Neural progenitor cell (in vitro differentiated cells): ENCODE measurements at regions not wholly inside any gene's neighbourhood (a gene's known extent, or its start where the extent isn't known, plus 50 kb on each side); places are given as distances from the start of the nearest gene placed in this dataset.

Experiments used
- DNase-seq: peaks from one replicate; pipeline ENCODE4 v3.0.0-alpha.2; 2016; ENCODE audit warnings: low spot score
- H2AFZ ChIP-seq: fragments of 200-600 bp; sonication (generic); replicated peaks from 2 replicates; pipeline ENCODE4 v1.6.1; 2016; ENCODE audit warnings: antibody characterized with exemption
- H3F3A ChIP-seq: fragments of 200-600 bp; sonication (generic); 2 replicates; pipeline ENCODE4 v1.6.1; 2016; ENCODE audit warnings: antibody characterized with exemption, low read depth
- H3K27ac ChIP-seq: fragments of 200-600 bp; sonication (generic); 2 replicates; pipeline ENCODE4 v1.5.1; 2016; ENCODE audit warnings: mild to moderate bottlenecking
- H3K27me3 ChIP-seq: fragments of 200-600 bp; sonication (generic); 2 replicates; pipeline ENCODE4 v1.6.1; 2016; ENCODE audit warnings: mild to moderate bottlenecking, moderate library complexity
- H3K36me3 ChIP-seq: fragments of 200-600 bp; sonication (generic); 2 replicates; pipeline ENCODE4 v1.5.1; 2016
- H3K4me1 ChIP-seq: fragments of 200-600 bp; sonication (generic); 2 replicates; pipeline ENCODE4 v1.6.1; 2016; ENCODE audit warnings: mixed run types
- H3K4me2 ChIP-seq: fragments of 200-600 bp; sonication (generic); 2 replicates; pipeline ENCODE4 v1.6.1; 2016
- H3K4me3 ChIP-seq: fragments of 200-600 bp; sonication (generic); 2 replicates; pipeline ENCODE4 v1.5.1; 2016
- H3K79me2 ChIP-seq: fragments of 200-600 bp; sonication (generic); 2 replicates; pipeline ENCODE4 v1.6.1; 2016; ENCODE audit warnings: low read depth
- H3K9ac ChIP-seq: fragments of 200-600 bp; sonication (generic); 2 replicates; pipeline ENCODE4 v1.6.1; 2016
- H3K9me3 ChIP-seq: fragments of 200-600 bp; sonication (generic); 2 replicates; pipeline ENCODE4 v1.5.1; 2016; ENCODE audit warnings: low read depth
- H4K20me1 ChIP-seq: fragments of 200-600 bp; sonication (generic); 2 replicates; pipeline ENCODE4 v1.6.1; 2016; ENCODE audit warnings: low read depth
- H3K27ac Mint-ChIP-seq: 3 replicates; pipeline ENCODE4 v1.8.0; 2021; ENCODE audit warnings: mixed read lengths
- H3K27me3 Mint-ChIP-seq: 2 replicates; pipeline ENCODE4 v1.8.0; 2022; ENCODE audit warnings: low read depth, mild to moderate bottlenecking, inconsistent platforms, moderate library complexity, mixed read lengths; ENCODE audit not compliant: insufficient read depth
- H3K36me3 Mint-ChIP-seq: 3 replicates; pipeline ENCODE4 v1.8.0; 2021; ENCODE audit warnings: mixed read lengths
- H3K4me1 Mint-ChIP-seq: 3 replicates; pipeline ENCODE4 v1.8.0; 2021; ENCODE audit warnings: mixed read lengths
- H3K4me3 Mint-ChIP-seq: 3 replicates; pipeline ENCODE4 v1.8.0; 2021; ENCODE audit warnings: mild to moderate bottlenecking, moderate library complexity, mixed read lengths
- H3K9me3 Mint-ChIP-seq: 3 replicates; pipeline ENCODE4 v1.8.0; 2020; ENCODE audit warnings: mixed read lengths
- CTCF ChIP-seq: fragments of 200-600 bp; sonication (generic); IDR thresholded peaks from 2 replicates; pipeline ENCODE4 v1.5.1; 2017; ENCODE audit warnings: antibody characterized with exemption, mild to moderate bottlenecking
- EZH2 ChIP-seq: fragments of 200-600 bp; sonication (generic); IDR thresholded peaks from 2 replicates; pipeline ENCODE4 v1.6.1; 2017; ENCODE audit warnings: antibody characterized with exemption, mild to moderate bottlenecking, moderate library complexity
- EZH2phosphoT487 ChIP-seq: fragments of 200-600 bp; sonication (generic); IDR thresholded peaks from 2 replicates; pipeline ENCODE4 v1.6.1; 2017; ENCODE audit warnings: antibody characterized with exemption

- Histone ChIP-seq H3K9me3 (no peaks in the 10 kb centered on the region), H3K4me3 (no peak overlapping the region), H4K20me1 (no peaks in the 10 kb centered on the region), H3K27me3 (no peaks in the 10 kb centered on the region), H3K4me2 (no peak overlapping the region), H3F3A (peaks cover 37% of the 10 kb centered on the region), H3K36me3 (no peaks in the 10 kb centered on the region), H3K4me1 (peaks cover 14% of the 10 kb centered on the region), H3K9ac (no peak overlapping the region), H3K27ac (no peak overlapping the region), H2AFZ (no peak overlapping the region), H3K79me2 (no peaks in the 10 kb centered on the region)
- Mint-ChIP-seq H3K36me3 (no peaks in the 10 kb centered on the region), H3K4me3 (no peak overlapping the region), H3K27ac (peak overlapping the region; percentile 87), H3K9me3 (no peaks in the 10 kb centered on the region), H3K4me1 (peaks cover 47% of the 10 kb centered on the region), H3K27me3 (peaks cover 10% of the 10 kb centered on the region)
- DNase-seq, result no peak
- TF ChIP-seq EZH2 (no peak), CTCF (no peak), EZH2phosphoT487 (no peak)
Observed at GRCh38 chr9:129349665-129349947, 171.5 kb upstream of the IER5L start.

GRCh38 chr9:129348890-129349664 lies 171.0 kb upstream of the IER5L start:
- H3K27ac ChIP-seq, result no peak overlapping the region
- H3K79me2 ChIP-seq, result no peaks in the 10 kb centered on the region
- peaks cover 34% of the 10 kb centered on the region for H3F3A ChIP-seq
- peaks cover 8% of the 10 kb centered on the region for H3K27me3 Mint-ChIP-seq
- no peak overlapping the region for H3K9ac ChIP-seq
- H3K36me3 ChIP-seq, result no peaks in the 10 kb centered on the region
- H2AFZ ChIP-seq, result no peak overlapping the region
- no peaks in the 10 kb centered on the region for H3K36me3 Mint-ChIP-seq
- no peak for TF ChIP-seq EZH2phosphoT487
- no peaks in the 10 kb centered on the region for H3K9me3 ChIP-seq
- no peak for DNase-seq
- H3K9me3 Mint-ChIP-seq, result no peaks in the 10 kb centered on the region
- no peak overlapping the region for H3K4me3 Mint-ChIP-seq
- H3K4me1 ChIP-seq, result peaks cover 14% of the 10 kb centered on the region
- peak overlapping the region; percentile 76 for H3K27ac Mint-ChIP-seq
- peaks cover 43% of the 10 kb centered on the region for H3K4me1 Mint-ChIP-seq
- no peak overlapping the region for H3K4me3 ChIP-seq
- no peaks in the 10 kb centered on the region for H4K20me1 ChIP-seq
- no peak overlapping the region for H3K4me2 ChIP-seq
- no peaks in the 10 kb centered on the region for H3K27me3 ChIP-seq

- Histone ChIP-seq H3K79me2 (no peaks in the 10 kb centered on the region), H3K4me1 (peaks cover 7% of the 10 kb centered on the region), H4K20me1 (no peaks in the 10 kb centered on the region), H3K27me3 (no peaks in the 10 kb centered on the region), H3K9me3 (no peaks in the 10 kb centered on the region), H3F3A (peaks cover 27% of the 10 kb centered on the region), H3K27ac (no peak overlapping the region), H3K4me2 (no peak overlapping the region), H3K4me3 (no peak overlapping the region), H2AFZ (no peak overlapping the region), H3K36me3 (no peaks in the 10 kb centered on the region), H3K9ac (no peak overlapping the region)
- no peak for DNase-seq
- H3K4me1 Mint-ChIP-seq, result peaks cover 45% of the 10 kb centered on the region
- H3K36me3 Mint-ChIP-seq, result no peaks in the 10 kb centered on the region
- H3K27ac Mint-ChIP-seq, result peak overlapping the region; percentile 60
- H3K9me3 Mint-ChIP-seq, result no peaks in the 10 kb centered on the region
- H3K27me3 Mint-ChIP-seq, result peaks cover 14% of the 10 kb centered on the region
- no peak for TF ChIP-seq EZH2
- TF ChIP-seq EZH2phosphoT487, result no peak
- no peak for TF ChIP-seq CTCF
- H3K4me3 Mint-ChIP-seq, result no peak overlapping the region
Observed at GRCh38 chr9:129347316-129348120, 169.5 kb upstream of the IER5L start.

- TF ChIP-seq EZH2 (no peak), EZH2phosphoT487 (no peak), CTCF (no peak)
- Histone ChIP-seq H2AFZ (no peak overlapping the region), H3K4me3 (no peak overlapping the region), H3K27ac (no peak overlapping the region), H3K79me2 (no peaks in the 10 kb centered on the region), H3K9ac (no peak overlapping the region), H4K20me1 (no peaks in the 10 kb centered on the region), H3K4me1 (peaks cover 9% of the 10 kb centered on the region), H3K27me3 (no peaks in the 10 kb centered on the region), H3K36me3 (no peaks in the 10 kb centered on the region), H3K4me2 (no peak overlapping the region), H3K9me3 (no peaks in the 10 kb centered on the region), H3F3A (peaks cover 14% of the 10 kb centered on the region)
- no peak overlapping the region for H3K4me3 Mint-ChIP-seq
- H3K9me3 Mint-ChIP-seq, result no peaks in the 10 kb centered on the region
- peaks cover 14% of the 10 kb centered on the region for H3K27me3 Mint-ChIP-seq
- DNase-seq, result no peak
- no peak overlapping the region for H3K27ac Mint-ChIP-seq
- peaks cover 42% of the 10 kb centered on the region for H3K4me1 Mint-ChIP-seq
- no peaks in the 10 kb centered on the region for H3K36me3 Mint-ChIP-seq
Observed at GRCh38 chr9:129346046-129346445, 168.0 kb upstream of the IER5L start.
